ENCODE measurements at regions not wholly inside any gene's neighbourhood (a gene's known extent, or its start where the extent isn't known, plus 50 kb on each side); places are given as distances from the start of the nearest gene placed in this dataset.

GRCh38 chr18:51588616-51589015, 391.1 kb upstream of the MEX3C start:
- Mint-ChIP-seq H3K27ac (no peak overlapping the region), H3K4me3 (no peak overlapping the region), H3K36me3 (no peaks in the 10 kb centered on the region), H3K4me1 (no peaks in the 10 kb centered on the region), H3K9me3 (no peaks in the 10 kb centered on the region), H3K27me3 (ENCODE audit: low read depth) (peaks cover 13% of the 10 kb centered on the region)
- no peak for TF ChIP-seq CTCF (IDR thresholded peaks at IDR 0.05; ENCODE audit: unreplicated experiment)
- DNase-seq (ENCODE audit: low spot score in 2 of 2, unreplicated experiment in 2 of 2): no peak

- no peak for TF ChIP-seq CTCF (IDR thresholded peaks at IDR 0.05; ENCODE audit: unreplicated experiment)
- no peak for DNase-seq (ENCODE audit: low spot score in 2 of 2, unreplicated experiment in 2 of 2)
- Mint-ChIP-seq H3K27ac (no peak overlapping the region), H3K36me3 (no peaks in the 10 kb centered on the region), H3K4me3 (no peak overlapping the region), H3K9me3 (peaks cover 15% of the 10 kb centered on the region), H3K27me3 (ENCODE audit: low read depth) (peaks cover 9% of the 10 kb centered on the region), H3K4me1 (no peaks in the 10 kb centered on the region)
These were observed 396.4 kb upstream of the MEX3C start for GRCh38 chr18:51593931-51594330.

GRCh38 chr18:51603111-51603510, 405.6 kb upstream of the MEX3C start:
- Mint-ChIP-seq H3K27ac (no peak overlapping the region), H3K9me3 (peaks cover 8% of the 10 kb centered on the region), H3K27me3 (ENCODE audit: low read depth) (no peaks in the 10 kb centered on the region), H3K36me3 (no peaks in the 10 kb centered on the region), H3K4me3 (no peak overlapping the region), H3K4me1 (no peaks in the 10 kb centered on the region)
- TF ChIP-seq CTCF (IDR thresholded peaks at IDR 0.05; ENCODE audit: unreplicated experiment): no peak
- no peak for DNase-seq (ENCODE audit: low spot score in 2 of 2, unreplicated experiment in 2 of 2)

GRCh38 chr18:51603551-51603950, 406.1 kb upstream of the MEX3C start:
- Mint-ChIP-seq H3K4me1 (no peaks in the 10 kb centered on the region), H3K9me3 (peaks cover 4% of the 10 kb centered on the region), H3K27me3 (ENCODE audit: low read depth) (peaks cover under 1% of the 10 kb centered on the region), H3K36me3 (no peaks in the 10 kb centered on the region), H3K27ac (no peak overlapping the region), H3K4me3 (no peak overlapping the region)
- TF ChIP-seq CTCF (IDR thresholded peaks at IDR 0.05; ENCODE audit: unreplicated experiment): no peak
- DNase-seq (ENCODE audit: low spot score in 2 of 2, unreplicated experiment in 2 of 2): no peak

GRCh38 chr18:51610481-51610880, 413.0 kb upstream of the MEX3C start:
- no peak overlapping the region for H3K4me3 Mint-ChIP-seq
- no peak for TF ChIP-seq CTCF (IDR thresholded peaks at IDR 0.05; ENCODE audit: unreplicated experiment)
- H3K27me3 Mint-ChIP-seq (ENCODE audit: low read depth): peaks cover 15% of the 10 kb centered on the region
- no peak for DNase-seq (ENCODE audit: low spot score in 2 of 2, unreplicated experiment in 2 of 2)
- no peak overlapping the region for H3K27ac Mint-ChIP-seq
- no peaks in the 10 kb centered on the region for H3K4me1 Mint-ChIP-seq
- H3K9me3 Mint-ChIP-seq: no peaks in the 10 kb centered on the region
- H3K36me3 Mint-ChIP-seq: no peaks in the 10 kb centered on the region

GRCh38 chr18:51611326-51611725, 413.8 kb upstream of the MEX3C start:
- H3K27ac Mint-ChIP-seq: no peak overlapping the region
- DNase-seq (ENCODE audit: low spot score in 2 of 2, unreplicated experiment in 2 of 2): no peak
- no peaks in the 10 kb centered on the region for H3K36me3 Mint-ChIP-seq
- H3K9me3 Mint-ChIP-seq: no peaks in the 10 kb centered on the region
- H3K4me1 Mint-ChIP-seq: no peaks in the 10 kb centered on the region
- no peak overlapping the region for H3K4me3 Mint-ChIP-seq
- TF ChIP-seq CTCF (IDR thresholded peaks at IDR 0.05; ENCODE audit: unreplicated experiment): no peak
- H3K27me3 Mint-ChIP-seq (ENCODE audit: low read depth): peaks cover 15% of the 10 kb centered on the region

Measured in mesothelial cell of epicardium (in vitro differentiated cells).